ENCODE measurements at regions not wholly inside any gene's neighbourhood (a gene's known extent, or its start where the extent isn't known, plus 50 kb on each side); places are given as distances from the start of the nearest gene placed in this dataset.
"Not testable (repeated sequence)": the region's sequence is repeated elsewhere in the genome, so short reads cannot be mapped to it uniquely, and the experiment has no call there.

- no peaks in the 10 kb centered on the region for H3K4me1 ChIP-seq (ENCODE audit: low read length)
- H3K9me2 ChIP-seq (replicated peaks; ENCODE audit: insufficient read depth, low read length) = no peaks in the 10 kb centered on the region
- no peaks in the 10 kb centered on the region for H3K27me3 ChIP-seq (replicated peaks; ENCODE audit: insufficient read depth, low read length)
- no peak for DNase-seq
- H3K4me3 ChIP-seq (ENCODE audit: low read length) = no peak overlapping the region
- no peaks in the 10 kb centered on the region for H4K20me1 ChIP-seq (ENCODE audit: insufficient read depth, low read length)
- no peaks in the 10 kb centered on the region for H3K9me3 ChIP-seq (replicated peaks; ENCODE audit: insufficient read depth, low read length)
- no peak overlapping the region for H3K27ac ChIP-seq (ENCODE audit: low read length)
- no peak overlapping the region for H2AFZ ChIP-seq (ENCODE audit: low read length)
- no peak overlapping the region for H3K4me2 ChIP-seq (ENCODE audit: low read depth, low read length)
- H3F3A ChIP-seq (ENCODE audit: insufficient read depth, low read length) = no peaks in the 10 kb centered on the region
- TF ChIP-seq CTCF (IDR thresholded peaks at IDR 0.05; ENCODE audit: low read length) (no peak), EZH2 (optimal IDR thresholded peaks at IDR 0.05; ENCODE audit: low read depth, low read length) (no peak), EZH2phosphoT487 (IDR thresholded peaks at IDR 0.05; ENCODE audit: low read length) (no peak)
- no peaks in the 10 kb centered on the region for H3K36me3 ChIP-seq (replicated peaks; ENCODE audit: insufficient read depth, low read length)
- no peaks in the 10 kb centered on the region for H3K79me2 ChIP-seq (ENCODE audit: low read length)
- no peak overlapping the region for H3K9ac ChIP-seq (ENCODE audit: low read length)
Observed at GRCh38 chr11:109519253-109519652, 97.3 kb downstream of the C11orf87 start.

GRCh38 chr11:109521571-109522086 is 99.6 kb downstream of the C11orf87 start:
- no peak overlapping the region for H2AFZ ChIP-seq (ENCODE audit: low read length)
- H3K27me3 ChIP-seq (replicated peaks; ENCODE audit: insufficient read depth, low read length) = no peaks in the 10 kb centered on the region
- H4K20me1 ChIP-seq (ENCODE audit: insufficient read depth, low read length) = no peaks in the 10 kb centered on the region
- no peak for DNase-seq
- TF ChIP-seq CTCF (IDR thresholded peaks at IDR 0.05; ENCODE audit: low read length) = no peak
- TF ChIP-seq EZH2phosphoT487 (IDR thresholded peaks at IDR 0.05; ENCODE audit: low read length) = no peak
- TF ChIP-seq EZH2 (optimal IDR thresholded peaks at IDR 0.05; ENCODE audit: low read depth, low read length) = no peak
- no peaks in the 10 kb centered on the region for H3K9me2 ChIP-seq (replicated peaks; ENCODE audit: insufficient read depth, low read length)
- no peak overlapping the region for H3K27ac ChIP-seq (ENCODE audit: low read length)
- no peak overlapping the region for H3K4me3 ChIP-seq (ENCODE audit: low read length)
- H3K9ac ChIP-seq (ENCODE audit: low read length) = no peak overlapping the region
- no peaks in the 10 kb centered on the region for H3K79me2 ChIP-seq (ENCODE audit: low read length)
- H3K4me2 ChIP-seq (ENCODE audit: low read depth, low read length) = no peak overlapping the region
- H3K4me1 ChIP-seq (ENCODE audit: low read length) = peaks cover 5% of the 10 kb centered on the region
- no peaks in the 10 kb centered on the region for H3K9me3 ChIP-seq (replicated peaks; ENCODE audit: insufficient read depth, low read length)
- no peaks in the 10 kb centered on the region for H3F3A ChIP-seq (ENCODE audit: insufficient read depth, low read length)
- H3K36me3 ChIP-seq (replicated peaks; ENCODE audit: insufficient read depth, low read length) = no peaks in the 10 kb centered on the region

DNA sequence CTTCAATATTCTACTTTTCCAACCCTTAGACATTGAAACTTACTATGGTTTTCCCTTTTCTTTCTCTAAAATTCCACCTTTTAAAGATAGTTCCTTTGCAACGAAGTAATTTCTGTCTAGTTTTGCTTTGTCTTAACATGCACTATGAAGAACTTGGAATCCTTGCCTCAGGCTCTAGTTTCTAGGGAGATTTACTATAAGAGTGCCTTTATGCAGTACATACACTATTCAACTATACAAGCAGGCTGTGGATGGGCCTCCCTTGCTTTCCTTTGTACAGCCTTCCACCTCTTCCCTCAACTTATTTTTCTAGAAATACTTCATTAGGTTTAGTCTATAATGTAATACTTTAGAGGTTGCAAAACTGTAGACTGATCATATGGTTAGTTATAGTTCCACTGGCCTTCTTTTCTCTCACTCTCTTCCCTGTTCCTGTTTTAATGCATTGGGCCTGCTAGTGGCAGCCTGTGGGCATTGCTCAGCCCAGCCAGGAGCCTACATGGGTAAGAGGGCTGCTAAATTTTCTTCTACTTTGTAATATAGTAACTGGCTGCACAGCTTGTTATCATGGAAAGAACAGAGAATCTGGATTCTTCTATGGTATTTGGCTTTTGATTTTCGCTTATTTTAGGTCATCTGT is 100.2 kb downstream of the C11orf87 start:
- no peak for TF ChIP-seq EZH2 (optimal IDR thresholded peaks at IDR 0.05; ENCODE audit: low read depth, low read length)
- no peak for TF ChIP-seq CTCF (IDR thresholded peaks at IDR 0.05; ENCODE audit: low read length)
- no peak for TF ChIP-seq EZH2phosphoT487 (IDR thresholded peaks at IDR 0.05; ENCODE audit: low read length)
- Histone ChIP-seq H3K4me2 (ENCODE audit: low read depth, low read length) (no peak overlapping the region), H3K27ac (ENCODE audit: low read length) (no peak overlapping the region), H3K9me2 (replicated peaks; ENCODE audit: insufficient read depth, low read length) (no peaks in the 10 kb centered on the region), H3K9me3 (replicated peaks; ENCODE audit: insufficient read depth, low read length) (no peaks in the 10 kb centered on the region), H2AFZ (ENCODE audit: low read length) (no peak overlapping the region), H3K4me3 (ENCODE audit: low read length) (no peak overlapping the region), H3K79me2 (ENCODE audit: low read length) (no peaks in the 10 kb centered on the region), H4K20me1 (ENCODE audit: insufficient read depth, low read length) (no peaks in the 10 kb centered on the region), H3K36me3 (replicated peaks; ENCODE audit: insufficient read depth, low read length) (no peaks in the 10 kb centered on the region), H3K4me1 (ENCODE audit: low read length) (peaks cover 11% of the 10 kb centered on the region), H3K9ac (ENCODE audit: low read length) (no peak overlapping the region), H3F3A (ENCODE audit: insufficient read depth, low read length) (peaks cover 4% of the 10 kb centered on the region), H3K27me3 (replicated peaks; ENCODE audit: insufficient read depth, low read length) (no peaks in the 10 kb centered on the region)
- no peak for DNase-seq

DNA sequence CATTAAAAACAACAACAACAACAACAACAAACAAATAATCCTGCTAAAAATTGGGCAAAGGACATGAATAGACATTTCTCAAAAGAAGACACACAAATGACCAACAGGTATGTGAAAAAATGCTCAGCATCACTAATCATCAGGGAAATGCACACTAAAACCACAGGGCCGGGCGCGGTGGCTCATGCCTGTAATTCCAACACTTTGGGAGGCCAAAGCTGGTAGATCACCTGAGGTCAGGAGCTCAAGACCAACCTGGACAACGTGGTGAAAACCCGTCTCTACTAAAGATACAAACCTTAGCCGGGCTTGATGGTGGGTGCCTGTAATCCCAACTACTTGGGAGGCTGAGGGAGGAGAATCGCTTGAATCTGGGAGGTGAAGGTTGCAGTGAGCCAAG is 103.6 kb downstream of the C11orf87 start:
- not testable (repeated sequence) for H3K27me3 ChIP-seq (replicated peaks; ENCODE audit: insufficient read depth, low read length); H3K4me3 ChIP-seq (ENCODE audit: low read length); H3K9ac ChIP-seq (ENCODE audit: low read length); H3K4me2 ChIP-seq (ENCODE audit: low read depth, low read length); H4K20me1 ChIP-seq (ENCODE audit: insufficient read depth, low read length); H3K79me2 ChIP-seq (ENCODE audit: low read length); H3K9me2 ChIP-seq (replicated peaks; ENCODE audit: insufficient read depth, low read length); H3K27ac ChIP-seq (ENCODE audit: low read length); H2AFZ ChIP-seq (ENCODE audit: low read length); H3K9me3 ChIP-seq (replicated peaks; ENCODE audit: insufficient read depth, low read length); DNase-seq; H3K36me3 ChIP-seq (replicated peaks; ENCODE audit: insufficient read depth, low read length)
- peaks cover 14% of the 10 kb centered on the region for H3F3A ChIP-seq (ENCODE audit: insufficient read depth, low read length)
- peaks cover 21% of the 10 kb centered on the region for H3K4me1 ChIP-seq (ENCODE audit: low read length)
